AG04450 (cell line): ENCODE measurements at regions not wholly inside any gene's neighbourhood (a gene's known extent, or its start where the extent isn't known, plus 50 kb on each side); places are given as distances from the start of the nearest gene placed in this dataset.

Source experiments
- CTCF ChIA-PET: fragments of 300-600, 350-600 bp; formaldehyde crosslinking; extraction: SDS; loops from one replicate; lab custom pipeline; 2022; ENCODE audit warnings: antibody characterized with exemption, inconsistent platforms; lab: Charles Lee
- POLR2A ChIA-PET: fragments of 350-600 bp; formaldehyde crosslinking; extraction: SDS; loops from one replicate; lab custom pipeline; 2021; ENCODE audit warnings: antibody characterized with exemption, inconsistent platforms; lab: Yijun Ruan, JAX
- DNase-seq: peaks from one replicate; pipeline ENCODE4 v3.0.0-alpha.2; 2011; ENCODE audit warnings: low read depth, low spot score
- H3K27ac ChIP-seq: one replicate; pipeline ENCODE4 v1.5.1; 2012; ENCODE audit warnings: low read depth, low read length, control low read depth
- H3K27me3 ChIP-seq: one replicate; pipeline ENCODE4 v1.6.0; 2012; ENCODE audit warnings: low read length; ENCODE audit not compliant: control insufficient read depth, insufficient read depth
- H3K4me3 ChIP-seq: 2 replicates; pipeline ENCODE4 v1.5.1; 2011; ENCODE audit warnings: mild to moderate bottlenecking, low read depth, low read length, control low read depth
- H3K9me3 ChIP-seq: 2 replicates; pipeline ENCODE4 v1.5.1; 2012; ENCODE audit warnings: low read length; ENCODE audit not compliant: control insufficient read depth, insufficient read depth
- CTCF ChIP-seq: IDR thresholded peaks from 2 replicates; pipeline ENCODE4 v1.5.1; 2011; ENCODE audit warnings: low read depth, low read length, control low read depth, inconsistent platforms

GRCh38 chr2:6783238-6783614 lies 82.5 kb downstream of the CMPK2 start:
- TF ChIP-seq CTCF: no peak
- H3K27ac ChIP-seq: no peak overlapping the region
- no peak overlapping the region for H3K4me3 ChIP-seq
- peaks cover 8% of the 10 kb centered on the region; the same call in 1 of the 2 replicates for H3K9me3 ChIP-seq
- DNase-seq: no peak
- POLR2A ChIA-PET: no interaction called here
- CTCF ChIA-PET: no interaction called here
- H3K27me3 ChIP-seq: no peaks in the 10 kb centered on the region

GRCh38 chr2:6784291-6784690 lies 81.4 kb downstream of the CMPK2 start:
- ChIA-PET CTCF (no interaction called here), POLR2A (no interaction called here)
- H3K27me3 ChIP-seq: no peaks in the 10 kb centered on the region
- DNase-seq: no peak
- peaks cover 8% of the 10 kb centered on the region; the same call in 1 of the 2 replicates for H3K9me3 ChIP-seq
- no peak for TF ChIP-seq CTCF
- no peak overlapping the region for H3K4me3 ChIP-seq
- no peak overlapping the region for H3K27ac ChIP-seq

DNA sequence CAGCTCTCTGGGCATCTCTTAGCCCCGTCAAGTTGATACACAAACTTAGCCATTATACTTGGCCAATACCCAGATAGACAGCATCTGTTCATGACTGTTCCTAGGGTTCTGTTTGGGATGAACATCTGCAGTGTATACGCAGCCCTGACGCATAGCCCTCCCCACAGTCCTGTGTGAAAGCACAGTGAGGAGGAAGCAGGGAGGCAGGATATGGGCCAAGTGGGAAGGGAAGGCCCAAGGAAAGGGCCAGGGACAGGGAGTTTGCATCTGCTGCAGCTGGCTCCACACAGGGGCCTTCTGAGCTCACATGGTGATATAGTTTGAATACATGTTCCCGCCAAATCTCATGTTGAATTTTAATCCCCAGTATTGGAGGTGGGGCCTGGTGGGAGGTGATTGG lies 80.2 kb downstream of the CMPK2 start:
- no peak for TF ChIP-seq CTCF
- no peaks in the 10 kb centered on the region for H3K27me3 ChIP-seq
- POLR2A ChIA-PET: no interaction called here
- no peak overlapping the region for H3K27ac ChIP-seq
- H3K4me3 ChIP-seq: no peak overlapping the region
- CTCF ChIA-PET: no interaction called here
- peaks cover 8% of the 10 kb centered on the region; the same call in 1 of the 2 replicates for H3K9me3 ChIP-seq
- DNase-seq: no peak

DNA sequence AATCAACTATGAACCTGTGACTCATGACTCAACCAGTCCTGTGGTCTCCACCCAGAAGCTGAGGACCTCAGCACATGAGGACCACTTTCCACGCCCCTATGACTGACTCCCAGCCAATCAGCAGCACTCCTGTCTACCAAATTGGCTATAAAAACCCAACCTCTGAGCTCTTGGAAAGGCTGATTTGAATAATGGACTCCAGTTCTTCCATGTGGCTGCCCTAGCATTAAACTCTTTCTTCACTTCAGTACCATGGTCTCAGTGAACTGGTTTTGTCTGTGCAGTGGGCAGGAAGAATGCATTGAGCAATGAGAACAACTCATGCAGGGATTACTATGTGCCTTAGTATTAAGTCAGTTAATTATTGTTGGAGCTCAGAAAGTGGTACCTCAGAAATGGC lies 78.3 kb downstream of the CMPK2 start:
- no peaks in the 10 kb centered on the region for H3K27me3 ChIP-seq
- no peak for TF ChIP-seq CTCF
- H3K27ac ChIP-seq: no peak overlapping the region
- DNase-seq: no peak
- POLR2A ChIA-PET: no interaction called here
- H3K4me3 ChIP-seq: no peak overlapping the region
- CTCF ChIA-PET: no interaction called here
- peaks cover 8% of the 10 kb centered on the region; the same call in 1 of the 2 replicates for H3K9me3 ChIP-seq

DNA sequence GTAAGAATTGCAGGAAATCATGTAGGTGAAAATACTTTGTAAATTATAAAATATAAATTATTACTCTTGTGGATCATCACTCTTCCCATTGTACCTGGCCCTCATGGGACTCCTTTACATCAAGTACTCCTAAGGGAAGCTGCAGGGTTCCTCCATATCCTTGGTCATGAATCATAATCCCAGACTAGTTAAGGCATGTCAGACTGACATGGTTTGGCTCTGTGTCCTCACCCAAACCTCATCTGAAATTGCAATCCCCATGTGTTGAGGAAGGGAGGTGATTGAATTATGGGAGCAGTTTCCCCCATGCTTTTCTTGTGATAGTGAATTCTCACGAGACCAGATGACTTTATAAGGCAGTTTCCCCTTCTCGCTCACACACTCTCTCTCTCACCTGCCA lies 77.1 kb downstream of the CMPK2 start:
- Histone ChIP-seq H3K27ac (no peak overlapping the region), H3K9me3 (0 out of 2 replicates have a peak, but pooled peaks cover 5% of the 10 kb centered on the region), H3K4me3 (no peak overlapping the region), H3K27me3 (no peaks in the 10 kb centered on the region)
- no peak for TF ChIP-seq CTCF
- POLR2A ChIA-PET: no interaction called here
- CTCF ChIA-PET: interaction anchor here (0.6 kb wide), 1 partner anchor 356 kb away, joined by 5 read pairs; no protein-coding TSS in a partner anchor
- no peak for DNase-seq
